SK-N-MC (cell line): ENCODE measurements at regions not wholly inside any gene's neighbourhood (a gene's known extent, or its start where the extent isn't known, plus 50 kb on each side); places are given as distances from the start of the nearest gene placed in this dataset.

Experiments
- DNase-seq: peaks from one replicate; pipeline ENCODE4 v3.0.0-alpha.2; 2011; ENCODE audit warnings: low read depth, low spot score
- H3K27ac ChIP-seq: fragments of 200-600 bp; sonication (generic); 2 replicates; pipeline ENCODE4 v1.5.1; 2016; ENCODE audit warnings: mixed run types
- H3K36me3 ChIP-seq: fragments of 200-600 bp; sonication (generic); 2 replicates; pipeline ENCODE4 v1.6.1; 2017; ENCODE audit warnings: antibody characterized with exemption, low read length, mixed read lengths; ENCODE audit not compliant: insufficient read depth
- H3K4me3 ChIP-seq: fragments of 200-600 bp; sonication (generic); 2 replicates; pipeline ENCODE4 v1.5.1; 2016
- H3K9ac ChIP-seq: fragments of 200-600 bp; sonication (generic); 2 replicates; pipeline ENCODE4 v1.8.0; 2017; ENCODE audit warnings: mixed run types, mixed read lengths; ENCODE audit not compliant: insufficient read length
- H3K9me3 ChIP-seq: fragments of 200-600 bp; sonication (generic); 2 replicates; pipeline ENCODE4 v1.6.1; 2017; ENCODE audit warnings: low read depth, mild to moderate bottlenecking, antibody characterized with exemption, low read length, moderate library complexity, mixed read lengths
- EZH2 ChIP-seq: fragments of 200-600 bp; sonication (generic); IDR thresholded peaks from one replicate; pipeline ENCODE4 v1.6.1; 2017; ENCODE audit warnings: antibody characterized with exemption
- FOXP2 ChIP-seq: optimal IDR thresholded peaks from 2 replicates; pipeline ENCODE3; 2011; ENCODE audit warnings: mild to moderate bottlenecking, moderate library complexity; ENCODE audit not compliant: insufficient read depth; ENCODE audit errors: extremely low read length, control extremely low read depth
- POLR2AphosphoS5 ChIP-seq: IDR thresholded peaks from 2 replicates; pipeline ENCODE4 v1.6.1; 2012; ENCODE audit warnings: mild to moderate bottlenecking, low read depth, low read length, borderline replicate concordance

GRCh38 chr3:106420628-106421027 lies 551.8 kb upstream of the CBLB start:
- no peak for DNase-seq
- H3K4me3 ChIP-seq: no peak overlapping the region
- H3K27ac ChIP-seq: no peak overlapping the region
- TF ChIP-seq EZH2: no peak
- TF ChIP-seq FOXP2: no peak
- TF ChIP-seq POLR2AphosphoS5: no peak
- H3K9me3 ChIP-seq: no peaks in the 10 kb centered on the region
- H3K9ac ChIP-seq: no peak overlapping the region
- no peaks in the 10 kb centered on the region for H3K36me3 ChIP-seq

GRCh38 chr3:106421426-106421825 lies 552.6 kb upstream of the CBLB start:
- no peak for TF ChIP-seq FOXP2
- TF ChIP-seq POLR2AphosphoS5: no peak
- no peak for TF ChIP-seq EZH2

GRCh38 chr3:106421909-106422308 lies 553.1 kb upstream of the CBLB start:
- Histone ChIP-seq H3K27ac (no peak overlapping the region), H3K36me3 (no peaks in the 10 kb centered on the region), H3K9me3 (no peaks in the 10 kb centered on the region), H3K4me3 (no peak overlapping the region), H3K9ac (no peak overlapping the region)
- DNase-seq: no peak
- no peak for TF ChIP-seq POLR2AphosphoS5
- no peak for TF ChIP-seq FOXP2
- TF ChIP-seq EZH2: no peak

More at GRCh38 chr3:106421426-106421825, 552.6 kb upstream of the CBLB start:
- no peak for DNase-seq
- Histone ChIP-seq H3K36me3 (no peaks in the 10 kb centered on the region), H3K9ac (no peak overlapping the region), H3K9me3 (no peaks in the 10 kb centered on the region), H3K4me3 (no peak overlapping the region), H3K27ac (no peak overlapping the region)

GRCh38 chr3:106423321-106424225 lies 554.8 kb upstream of the CBLB start:
- Histone ChIP-seq H3K9ac (no peak overlapping the region), H3K9me3 (no peaks in the 10 kb centered on the region), H3K4me3 (no peak overlapping the region), H3K36me3 (no peaks in the 10 kb centered on the region), H3K27ac (no peak overlapping the region)
- TF ChIP-seq POLR2AphosphoS5: no peak
- no peak for TF ChIP-seq EZH2
- TF ChIP-seq FOXP2: no peak
- DNase-seq: no peak

- no peaks in the 10 kb centered on the region for H3K9me3 ChIP-seq
- peak overlapping the region; percentile 65 for H3K4me3 ChIP-seq
- no peaks in the 10 kb centered on the region for H3K36me3 ChIP-seq
- peak overlapping the region; percentile 74 for H3K27ac ChIP-seq
- TF ChIP-seq EZH2 (no peak), POLR2AphosphoS5 (no peak), FOXP2 (no peak)
- DNase-seq: no peak
- H3K9ac ChIP-seq: no peak overlapping the region
Measured at GRCh38 chr3:106425026-106425425, 556.2 kb upstream of the CBLB start.

GRCh38 chr3:106425916-106426315 lies 557.1 kb upstream of the CBLB start:
- no peak for DNase-seq
- TF ChIP-seq EZH2 (no peak), POLR2AphosphoS5 (no peak), FOXP2 (no peak)
- H3K9ac ChIP-seq: no peak overlapping the region
- H3K27ac ChIP-seq: no peak overlapping the region
- H3K4me3 ChIP-seq: no peak overlapping the region
- no peaks in the 10 kb centered on the region for H3K36me3 ChIP-seq
- H3K9me3 ChIP-seq: no peaks in the 10 kb centered on the region

GRCh38 chr3:106428565-106428994 lies 559.8 kb upstream of the CBLB start:
- no peaks in the 10 kb centered on the region for H3K36me3 ChIP-seq

GRCh38 chr3:106431721-106432120 lies 562.9 kb upstream of the CBLB start:
- TF ChIP-seq FOXP2 (no peak), EZH2 (no peak), POLR2AphosphoS5 (no peak)
- DNase-seq: no peak
- H3K27ac ChIP-seq: no peak overlapping the region

More at GRCh38 chr3:106428565-106428994, 559.8 kb upstream of the CBLB start:
- no peaks in the 10 kb centered on the region for H3K9me3 ChIP-seq
- H3K4me3 ChIP-seq: no peak overlapping the region
- no peak overlapping the region for H3K9ac ChIP-seq
- H3K27ac ChIP-seq: no peak overlapping the region
- DNase-seq: no peak
- no peak for TF ChIP-seq POLR2AphosphoS5
- no peak for TF ChIP-seq FOXP2
- TF ChIP-seq EZH2: no peak

More at GRCh38 chr3:106431721-106432120, 562.9 kb upstream of the CBLB start:
- H3K36me3 ChIP-seq: no peaks in the 10 kb centered on the region
- H3K9me3 ChIP-seq: no peaks in the 10 kb centered on the region
- no peak overlapping the region for H3K4me3 ChIP-seq
- no peak overlapping the region for H3K9ac ChIP-seq
